ENCODE measurements at regions not wholly inside any gene's neighbourhood (a gene's known extent, or its start where the extent isn't known, plus 50 kb on each side); places are given as distances from the start of the nearest gene placed in this dataset.

DNA sequence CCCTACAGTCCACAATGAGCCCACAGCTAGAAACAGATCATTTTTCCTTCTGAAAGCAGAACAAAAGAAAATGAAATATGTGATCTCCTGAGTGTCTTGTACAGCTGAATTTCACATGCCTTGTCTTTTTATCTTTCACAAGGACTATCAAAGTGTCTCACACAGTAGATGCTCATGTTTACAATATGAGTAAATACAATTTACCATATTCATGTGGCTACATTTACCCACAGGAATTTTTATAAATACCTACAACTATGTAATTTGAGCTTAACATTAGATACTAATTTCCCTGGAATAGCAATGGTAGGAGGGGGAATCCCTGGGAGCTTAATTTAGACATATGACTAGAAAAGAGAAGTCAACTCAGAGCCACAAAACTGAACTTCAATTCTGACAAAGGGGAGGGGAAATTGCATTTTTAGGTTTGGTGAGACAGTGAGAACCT, 186.2 kb downstream of the MACC1 start:
- intact Hi-C loops (cut with micrococcal nuclease), result no loop called here
- Histone ChIP-seq H3K4me1 (no peaks in the 10 kb centered on the region), H3K9me3 (replicated peaks) (peaks cover 3% of the 10 kb centered on the region), H3K36me3 (no peaks in the 10 kb centered on the region), H3K27ac (replicated peaks) (no peak overlapping the region), H3K4me3 (no peak overlapping the region), H3K27me3 (ENCODE audit: low read depth) (no peaks in the 10 kb centered on the region)
- no peak for DNase-seq
- TF ChIP-seq, protein P1, sequence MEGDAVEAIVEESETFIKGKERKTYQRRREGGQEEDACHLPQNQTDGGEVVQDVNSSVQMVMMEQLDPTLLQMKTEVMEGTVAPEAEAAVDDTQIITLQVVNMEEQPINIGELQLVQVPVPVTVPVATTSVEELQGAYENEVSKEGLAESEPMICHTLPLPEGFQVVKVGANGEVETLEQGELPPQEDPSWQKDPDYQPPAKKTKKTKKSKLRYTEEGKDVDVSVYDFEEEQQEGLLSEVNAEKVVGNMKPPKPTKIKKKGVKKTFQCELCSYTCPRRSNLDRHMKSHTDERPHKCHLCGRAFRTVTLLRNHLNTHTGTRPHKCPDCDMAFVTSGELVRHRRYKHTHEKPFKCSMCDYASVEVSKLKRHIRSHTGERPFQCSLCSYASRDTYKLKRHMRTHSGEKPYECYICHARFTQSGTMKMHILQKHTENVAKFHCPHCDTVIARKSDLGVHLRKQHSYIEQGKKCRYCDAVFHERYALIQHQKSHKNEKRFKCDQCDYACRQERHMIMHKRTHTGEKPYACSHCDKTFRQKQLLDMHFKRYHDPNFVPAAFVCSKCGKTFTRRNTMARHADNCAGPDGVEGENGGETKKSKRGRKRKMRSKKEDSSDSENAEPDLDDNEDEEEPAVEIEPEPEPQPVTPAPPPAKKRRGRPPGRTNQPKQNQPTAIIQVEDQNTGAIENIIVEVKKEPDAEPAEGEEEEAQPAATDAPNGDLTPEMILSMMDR (IDR thresholded peaks at IDR 0.05; ENCODE audit: borderline replicate concordance), result no peak

DNA sequence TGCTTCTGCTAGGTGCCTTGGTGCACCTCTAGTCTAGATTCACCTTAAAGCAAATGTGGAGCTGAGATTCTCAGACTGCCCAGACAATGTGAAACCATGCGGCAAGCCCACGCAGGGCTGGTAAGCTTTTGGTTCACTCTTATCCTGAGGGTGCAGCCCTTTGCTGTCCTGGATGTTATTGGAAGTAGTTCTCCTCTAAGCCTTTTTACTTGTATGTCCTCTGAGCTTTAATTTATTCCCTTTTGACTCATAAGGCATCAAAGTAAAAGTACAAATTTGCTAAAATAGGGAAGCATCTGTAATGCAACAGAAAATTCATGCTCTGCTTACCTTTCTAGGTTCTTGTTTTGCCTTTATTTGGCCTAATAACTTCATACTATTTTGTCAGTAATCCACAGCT, 186.8 kb downstream of the MACC1 start:
- Histone ChIP-seq H3K27ac (replicated peaks) (no peak overlapping the region), H3K4me1 (no peaks in the 10 kb centered on the region), H3K9me3 (replicated peaks) (peaks cover 8% of the 10 kb centered on the region), H3K27me3 (ENCODE audit: low read depth) (no peaks in the 10 kb centered on the region), H3K4me3 (no peak overlapping the region), H3K36me3 (no peaks in the 10 kb centered on the region)
- DNase-seq, result no peak
- TF ChIP-seq, protein P1 (IDR thresholded peaks at IDR 0.05; ENCODE audit: borderline replicate concordance), result no peak
- intact Hi-C loops (cut with micrococcal nuclease), result no loop called here

DNA sequence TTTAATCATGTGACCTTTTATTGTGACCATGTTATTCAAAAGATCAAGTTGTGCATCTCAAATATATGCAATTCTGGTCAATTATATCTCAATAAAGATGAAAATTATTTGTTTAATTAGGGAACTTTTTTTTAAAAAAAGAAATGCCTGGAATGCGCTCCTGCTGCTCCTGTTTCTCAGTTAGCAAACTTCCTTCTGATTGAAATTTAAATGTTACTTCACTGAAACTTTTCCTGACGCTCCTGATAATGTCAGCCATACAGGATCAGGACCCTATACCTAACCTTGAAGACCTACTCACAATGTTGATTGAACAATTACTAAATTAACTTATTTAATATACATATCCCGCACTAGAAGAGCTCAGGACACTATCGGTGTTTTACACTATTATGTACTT, 190.4 kb downstream of the MACC1 start:
- H3K4me1 ChIP-seq, result no peaks in the 10 kb centered on the region
- no peak for DNase-seq
- H3K27ac ChIP-seq (replicated peaks), result no peak overlapping the region
- intact Hi-C loops (cut with micrococcal nuclease), result no loop called here
- no peaks in the 10 kb centered on the region for H3K27me3 ChIP-seq (ENCODE audit: low read depth)
- TF ChIP-seq, protein P1 (IDR thresholded peaks at IDR 0.05; ENCODE audit: borderline replicate concordance), result no peak
- H3K9me3 ChIP-seq (replicated peaks), result peaks cover 10% of the 10 kb centered on the region
- no peak overlapping the region for H3K4me3 ChIP-seq
- H3K36me3 ChIP-seq, result no peaks in the 10 kb centered on the region

DNA sequence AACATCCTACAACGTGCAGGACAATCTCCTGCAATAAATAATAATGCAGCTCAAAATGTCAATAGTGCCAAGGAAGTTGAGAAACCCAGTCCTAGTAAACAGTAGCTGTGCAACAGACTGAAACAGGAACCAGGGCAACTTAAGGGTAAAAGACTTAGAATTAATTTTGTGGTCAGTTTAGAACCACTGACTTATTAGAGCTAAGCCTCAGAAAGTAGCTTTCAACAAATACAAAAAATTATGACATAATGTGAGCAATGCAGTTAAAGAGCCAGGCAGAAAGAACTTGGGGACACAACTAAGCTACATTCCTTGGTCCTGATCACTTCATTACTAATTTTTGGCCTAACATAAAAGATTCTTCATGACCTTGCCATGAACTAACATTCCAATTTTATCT, 195.4 kb downstream of the MACC1 start:
- Histone ChIP-seq H3K4me1 (no peaks in the 10 kb centered on the region), H3K36me3 (no peaks in the 10 kb centered on the region), H3K27ac (replicated peaks) (no peak overlapping the region), H3K4me3 (no peak overlapping the region), H3K27me3 (ENCODE audit: low read depth) (no peaks in the 10 kb centered on the region), H3K9me3 (replicated peaks) (peaks cover 21% of the 10 kb centered on the region)
- intact Hi-C loops (cut with micrococcal nuclease), result no loop called here
- DNase-seq, result no peak
- TF ChIP-seq, protein P1 (IDR thresholded peaks at IDR 0.05; ENCODE audit: borderline replicate concordance), result no peak

DNA sequence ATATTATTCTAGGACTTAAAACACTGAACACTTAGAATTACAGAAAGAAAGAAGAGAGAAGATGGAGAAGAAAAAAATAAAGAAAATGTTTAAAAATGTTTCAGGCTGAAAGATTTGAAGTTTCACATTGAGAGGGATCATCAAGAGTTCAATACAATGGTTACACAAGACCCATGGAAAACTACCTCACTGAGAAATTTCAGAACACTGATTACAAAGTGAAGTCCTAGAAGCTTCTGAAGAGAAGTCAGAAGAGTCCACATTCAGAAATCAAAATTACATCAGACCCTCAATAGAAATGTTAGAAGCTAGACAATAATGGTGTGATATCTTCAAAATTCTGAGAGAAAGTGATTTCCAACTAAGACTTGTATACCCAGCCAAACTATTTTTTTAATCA, 196.1 kb downstream of the MACC1 start:
- TF ChIP-seq, protein P1 (IDR thresholded peaks at IDR 0.05; ENCODE audit: borderline replicate concordance), result no peak
- no peak overlapping the region for H3K4me3 ChIP-seq
- no peak overlapping the region for H3K27ac ChIP-seq (replicated peaks)
- DNase-seq, result no peak
- H3K36me3 ChIP-seq, result no peaks in the 10 kb centered on the region
- no peaks in the 10 kb centered on the region for H3K4me1 ChIP-seq
- no peaks in the 10 kb centered on the region for H3K27me3 ChIP-seq (ENCODE audit: low read depth)
- intact Hi-C loops (cut with micrococcal nuclease), result no loop called here
- peaks cover 20% of the 10 kb centered on the region for H3K9me3 ChIP-seq (replicated peaks)

All from left ventricle myocardium inferior (tissue), 1 donor.